Kidney (tissue), 13 donors: ENCODE measurements at regions not wholly inside any gene's neighbourhood (a gene's known extent, or its start where the extent isn't known, plus 50 kb on each side); places are given as distances from the start of the nearest gene placed in this dataset.

Experiments
- DNase-seq, 5 donors: peaks; one replicate each; pipeline ENCODE4 v3.0.0-alpha.2; 2013 to 2020
- FAIRE-seq: peaks from 2 replicates; lab custom pipeline; 2012; peaks lifted over from hg19 to GRCh38; lab: Jason Lieb, UNC
- H3K27ac ChIP-seq, 2 donors: one replicate each; pipeline ENCODE4 v1.7.0; 2013; ENCODE audit warnings: low read depth in 2 of 2, low read length in 2 of 2, inconsistent platforms in 1 of 2
- H3K27me3 ChIP-seq: one replicate; pipeline ENCODE4 v1.7.1; 2013; ENCODE audit warnings: low read length, inconsistent platforms; ENCODE audit not compliant: control insufficient read depth, insufficient read depth
- H3K36me3 ChIP-seq, 3 donors: one replicate each; pipeline versions ENCODE4 v1.7.0 to v1.7.1; 2013; ENCODE audit warnings: low read length in 3 of 3, control low read depth in 1 of 3, inconsistent platforms in 1 of 3; ENCODE audit not compliant: insufficient read depth in 3 of 3, control insufficient read depth in 2 of 3
- H3K4me1 ChIP-seq, 3 donors: one replicate each; pipeline versions ENCODE4 v1.7.0 to v1.7.1; 2013; ENCODE audit warnings: low read length in 3 of 3, inconsistent platforms in 1 of 3, low read depth in 1 of 3; ENCODE audit not compliant: control insufficient read depth in 2 of 3, insufficient read depth in 2 of 3
- H3K4me3 ChIP-seq, 3 donors: one replicate each; pipeline versions ENCODE4 v1.7.0 to v1.8.1; 2013; ENCODE audit warnings: low read length in 3 of 3, control low read depth in 1 of 3, inconsistent platforms in 1 of 3
- H3K9ac ChIP-seq, 3 donors: one replicate each; pipeline versions ENCODE4 v1.7.0 to v1.7.1; 2013; ENCODE audit warnings: low read length in 3 of 3, control low read depth in 1 of 3, inconsistent platforms in 1 of 3
- H3K9me3 ChIP-seq, 3 donors: one replicate each; pipeline versions ENCODE4 v1.7.0 to v1.7.1; 2013; ENCODE audit warnings: low read length in 3 of 3, control low read depth in 1 of 3, inconsistent platforms in 1 of 3; ENCODE audit not compliant: control insufficient read depth in 2 of 3, insufficient read depth in 1 of 3
- intact Hi-C: fragments of 100-400 bp; cut with DNase I; formaldehyde crosslinking; loops from one replicate; pipeline ENCODE4 v1.11.1; 2022
- TF ChIP-seq, protein P1 (sequence below): IDR thresholded peaks from 3 replicates; pipeline ENCODE4 v1.5.1; 2012; ENCODE audit warnings: mild to moderate bottlenecking, moderate library complexity, borderline replicate concordance; ENCODE audit not compliant: insufficient read depth; ENCODE audit errors: extremely low read depth
- donor health status: control.
- donor health status: control.
- donor health status: control.
- donor health status: control.
- donor health status: control.
- donor health status: DM: yes; HTN: yes; CAD: no.
- donor health status: Normal renal cell carcinoma (clear cell type).

- DNase-seq: no peak
- intact Hi-C loops: no loop called here
- Histone ChIP-seq H3K27ac (no peak overlapping the region), H3K4me1 (no peaks in the 10 kb centered on the region), H3K36me3 (no peaks in the 10 kb centered on the region), H3K27me3 (no peaks in the 10 kb centered on the region), H3K9ac (no peak overlapping the region), H3K4me3 (no peak overlapping the region), H3K9me3 (no peaks in the 10 kb centered on the region)
- TF ChIP-seq, protein P1, sequence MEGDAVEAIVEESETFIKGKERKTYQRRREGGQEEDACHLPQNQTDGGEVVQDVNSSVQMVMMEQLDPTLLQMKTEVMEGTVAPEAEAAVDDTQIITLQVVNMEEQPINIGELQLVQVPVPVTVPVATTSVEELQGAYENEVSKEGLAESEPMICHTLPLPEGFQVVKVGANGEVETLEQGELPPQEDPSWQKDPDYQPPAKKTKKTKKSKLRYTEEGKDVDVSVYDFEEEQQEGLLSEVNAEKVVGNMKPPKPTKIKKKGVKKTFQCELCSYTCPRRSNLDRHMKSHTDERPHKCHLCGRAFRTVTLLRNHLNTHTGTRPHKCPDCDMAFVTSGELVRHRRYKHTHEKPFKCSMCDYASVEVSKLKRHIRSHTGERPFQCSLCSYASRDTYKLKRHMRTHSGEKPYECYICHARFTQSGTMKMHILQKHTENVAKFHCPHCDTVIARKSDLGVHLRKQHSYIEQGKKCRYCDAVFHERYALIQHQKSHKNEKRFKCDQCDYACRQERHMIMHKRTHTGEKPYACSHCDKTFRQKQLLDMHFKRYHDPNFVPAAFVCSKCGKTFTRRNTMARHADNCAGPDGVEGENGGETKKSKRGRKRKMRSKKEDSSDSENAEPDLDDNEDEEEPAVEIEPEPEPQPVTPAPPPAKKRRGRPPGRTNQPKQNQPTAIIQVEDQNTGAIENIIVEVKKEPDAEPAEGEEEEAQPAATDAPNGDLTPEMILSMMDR: no peak
- no peak for FAIRE-seq
Observed at GRCh38 chr4:176587920-176588319, 204.8 kb downstream of the VEGFC start.

GRCh38 chr4:176588436-176588835 lies 204.3 kb downstream of the VEGFC start:
- intact Hi-C loops: no loop called here
- no peak overlapping the region for H3K9ac ChIP-seq
- no peaks in the 10 kb centered on the region for H3K27me3 ChIP-seq
- no peak overlapping the region for H3K27ac ChIP-seq
- DNase-seq (no peak), FAIRE-seq (no peak)
- H3K4me3 ChIP-seq: no peak overlapping the region
- TF ChIP-seq, protein P1: no peak
- H3K4me1 ChIP-seq: no peaks in the 10 kb centered on the region
- no peaks in the 10 kb centered on the region for H3K9me3 ChIP-seq
- no peaks in the 10 kb centered on the region for H3K36me3 ChIP-seq

GRCh38 chr4:176592976-176593670 lies 199.6 kb downstream of the VEGFC start:
- TF ChIP-seq, protein P1: no peak
- Histone ChIP-seq H3K4me1 (no peaks in the 10 kb centered on the region), H3K36me3 (no peaks in the 10 kb centered on the region), H3K27me3 (no peaks in the 10 kb centered on the region), H3K4me3 (no peak overlapping the region), H3K9ac (no peak overlapping the region), H3K27ac (no peak overlapping the region), H3K9me3 (no peaks in the 10 kb centered on the region)
- intact Hi-C loops: no loop called here
- no peak for FAIRE-seq
- no peak for DNase-seq

DNA sequence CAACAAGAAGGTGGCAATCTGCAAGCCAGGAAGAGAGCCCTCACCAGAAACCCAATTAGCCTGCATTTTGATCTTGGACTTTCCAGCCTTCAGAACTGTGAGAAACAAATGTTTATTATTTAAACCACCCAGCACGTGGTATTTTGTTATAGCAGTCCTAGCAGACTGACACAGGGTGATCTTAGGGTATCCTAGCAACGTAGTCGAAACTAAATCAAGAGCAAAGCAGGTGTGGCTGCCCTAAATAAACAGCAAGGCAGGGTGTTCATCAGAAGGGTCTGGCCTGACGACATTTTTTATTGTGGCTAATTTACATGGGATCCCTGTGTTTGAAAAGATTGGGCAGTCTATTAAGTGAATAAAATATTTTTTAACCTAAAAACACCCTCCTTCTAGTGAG lies 198.8 kb downstream of the VEGFC start:
- no peak for FAIRE-seq

More for the DNA sequence above, 198.8 kb downstream of the VEGFC start:
- Histone ChIP-seq H3K4me1 (no peaks in the 10 kb centered on the region), H3K4me3 (no peak overlapping the region), H3K9ac (no peak overlapping the region), H3K36me3 (no peaks in the 10 kb centered on the region), H3K27ac (no peak overlapping the region), H3K9me3 (no peaks in the 10 kb centered on the region), H3K27me3 (no peaks in the 10 kb centered on the region)
- TF ChIP-seq, protein P1: no peak
- DNase-seq: no peak
- intact Hi-C loops: no loop called here
